ENCODE measurements at regions not wholly inside any gene's neighbourhood (a gene's known extent, or its start where the extent isn't known, plus 50 kb on each side); places are given as distances from the start of the nearest gene placed in this dataset.
A peak's percentile ranks its signal among the peaks of the same experiment; 100 is the strongest.

DNA sequence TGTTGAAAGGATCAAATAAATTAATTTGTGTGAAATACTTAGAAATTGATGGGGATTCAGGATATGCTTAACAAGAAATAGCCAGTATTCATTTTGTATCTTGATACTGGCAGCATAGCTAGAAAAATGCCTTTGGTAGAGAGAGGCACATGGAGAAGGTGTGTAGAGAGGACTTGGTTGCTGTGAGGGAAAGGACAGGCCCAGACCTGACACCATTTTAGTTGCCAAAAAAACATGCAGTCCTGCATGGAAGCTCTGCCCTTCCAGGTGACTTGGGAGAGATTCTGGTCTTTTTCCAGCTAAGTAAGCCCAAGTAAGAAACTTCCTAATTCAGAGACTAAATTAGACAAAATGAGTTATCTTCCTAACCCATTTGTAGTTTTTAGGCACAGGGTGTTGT is 335.0 kb downstream of the RFC3 start:
- Histone ChIP-seq H3K27ac (no peak overlapping the region), H3K9me3 (no peaks in the 10 kb centered on the region), H3K4me3 (no peak overlapping the region), H3K27me3 (replicated peaks in 1 of 7) (peaks cover 0 to 8% (median 0%) of the 10 kb centered on the region in 7 donors), H3K4me1 (peaks cover 0 to 10% (median 0%) of the 10 kb centered on the region in 6 donors), H3K36me3 (no peaks in the 10 kb centered on the region)
- no peak for DNase-seq
- intact Hi-C loops (cut with DNase I; ENCODE audit: low total_unique reads) = no loop called here
- TF ChIP-seq, protein P1, sequence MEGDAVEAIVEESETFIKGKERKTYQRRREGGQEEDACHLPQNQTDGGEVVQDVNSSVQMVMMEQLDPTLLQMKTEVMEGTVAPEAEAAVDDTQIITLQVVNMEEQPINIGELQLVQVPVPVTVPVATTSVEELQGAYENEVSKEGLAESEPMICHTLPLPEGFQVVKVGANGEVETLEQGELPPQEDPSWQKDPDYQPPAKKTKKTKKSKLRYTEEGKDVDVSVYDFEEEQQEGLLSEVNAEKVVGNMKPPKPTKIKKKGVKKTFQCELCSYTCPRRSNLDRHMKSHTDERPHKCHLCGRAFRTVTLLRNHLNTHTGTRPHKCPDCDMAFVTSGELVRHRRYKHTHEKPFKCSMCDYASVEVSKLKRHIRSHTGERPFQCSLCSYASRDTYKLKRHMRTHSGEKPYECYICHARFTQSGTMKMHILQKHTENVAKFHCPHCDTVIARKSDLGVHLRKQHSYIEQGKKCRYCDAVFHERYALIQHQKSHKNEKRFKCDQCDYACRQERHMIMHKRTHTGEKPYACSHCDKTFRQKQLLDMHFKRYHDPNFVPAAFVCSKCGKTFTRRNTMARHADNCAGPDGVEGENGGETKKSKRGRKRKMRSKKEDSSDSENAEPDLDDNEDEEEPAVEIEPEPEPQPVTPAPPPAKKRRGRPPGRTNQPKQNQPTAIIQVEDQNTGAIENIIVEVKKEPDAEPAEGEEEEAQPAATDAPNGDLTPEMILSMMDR (IDR thresholded peaks at IDR 0.05 in 8 of 11, conservative IDR thresholded peaks at IDR 0.05 in 3 of 11) = no peak
- TF ChIP-seq POLR2A (IDR thresholded peaks at IDR 0.05) (no peak), POLR2AphosphoS5 (IDR thresholded peaks at IDR 0.05) (no peak)

DNA sequence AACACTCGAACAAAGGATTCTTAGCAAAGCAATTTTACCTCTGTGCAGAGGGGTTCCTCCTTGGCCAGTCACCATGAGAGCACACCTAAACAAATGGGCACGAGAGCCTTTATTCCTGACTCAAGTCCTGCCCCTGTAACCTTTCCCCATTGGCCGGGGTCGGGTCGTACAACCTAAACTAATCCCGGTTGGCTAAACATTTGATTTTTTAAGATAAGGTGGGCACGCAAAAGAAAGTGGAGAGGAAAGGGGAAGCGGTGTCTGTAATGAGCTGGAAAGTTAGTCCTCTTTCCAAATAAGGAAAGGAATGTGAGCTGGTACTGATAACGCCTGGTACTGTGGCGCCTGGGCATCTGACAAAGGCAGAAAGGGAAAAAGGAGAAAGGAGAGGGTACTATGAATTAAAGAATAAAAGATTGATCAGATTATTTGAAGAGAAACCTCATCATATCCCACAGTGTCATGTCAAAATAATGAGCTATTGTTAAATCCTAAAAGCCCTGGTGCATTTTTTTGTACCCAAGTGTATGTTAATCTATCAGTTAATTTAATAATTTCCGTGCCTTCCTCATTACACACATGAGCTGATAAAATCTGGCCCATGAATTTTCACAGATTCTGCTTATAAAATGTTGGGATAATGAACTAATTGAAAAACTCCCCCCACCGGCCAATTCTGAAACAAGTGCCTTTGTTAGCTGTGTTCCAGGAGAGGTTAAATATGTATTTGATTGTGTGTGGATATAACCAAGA is 335.7 kb downstream of the RFC3 start:
- intact Hi-C loops (cut with DNase I; ENCODE audit: low total_unique reads) = no loop called here
- Histone ChIP-seq H3K27ac (no peak overlapping the region), H3K9me3 (no peaks in the 10 kb centered on the region), H3K27me3 (replicated peaks in 1 of 7) (peaks cover 0 to 8% (median 0%) of the 10 kb centered on the region in 7 donors), H3K36me3 (no peaks in the 10 kb centered on the region), H3K4me1 (peaks cover 0 to 10% (median 0%) of the 10 kb centered on the region in 6 donors), H3K4me3 (no peak overlapping the region)
- DNase-seq = no peak
- WGBS, 5 donors = 78 to 86% (median 79%) methylated on average over 12 of the region's 12 CpGs
- TF ChIP-seq, protein P1 (IDR thresholded peaks at IDR 0.05 in 8 of 11, conservative IDR thresholded peaks at IDR 0.05 in 3 of 11) = no peak
- TF ChIP-seq POLR2AphosphoS5 (IDR thresholded peaks at IDR 0.05) (no peak), POLR2A (IDR thresholded peaks at IDR 0.05) (no peak)

DNA sequence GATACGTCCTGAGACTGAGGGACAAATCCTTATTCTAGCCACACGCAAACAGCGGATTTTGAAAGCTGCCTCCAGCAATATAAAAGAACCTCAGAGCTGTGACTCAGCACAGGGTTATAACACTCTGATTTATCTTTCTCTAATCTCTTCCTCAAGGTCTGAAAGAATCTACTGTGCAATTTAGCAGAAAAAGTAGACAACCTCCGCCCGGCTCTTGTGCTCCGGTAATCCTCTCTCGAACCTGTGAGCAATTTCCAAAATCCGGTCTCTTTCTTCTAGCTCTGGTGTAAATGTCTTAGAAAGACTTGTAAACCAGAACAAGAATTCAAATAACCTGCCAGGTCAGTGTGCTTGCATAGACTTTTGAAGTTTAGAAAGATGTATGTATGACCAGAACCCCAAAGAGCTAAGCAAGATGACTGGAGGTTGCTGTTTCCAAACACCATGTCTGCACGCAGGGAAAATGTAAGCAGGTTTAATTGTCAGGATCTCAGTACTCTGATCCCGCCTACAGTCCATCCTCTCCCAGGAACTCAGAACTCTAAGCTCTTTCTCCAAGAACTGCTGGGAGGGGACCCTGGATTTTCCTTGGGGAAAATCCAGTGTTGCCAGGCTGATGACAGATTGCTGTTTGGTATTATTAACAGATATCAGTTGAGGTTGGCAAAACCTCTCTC is 338.1 kb downstream of the RFC3 start:
- Histone ChIP-seq H3K36me3 (no peaks in the 10 kb centered on the region), H3K27me3 (replicated peaks in 1 of 7) (peaks cover 0 to 8% (median 0%) of the 10 kb centered on the region in 7 donors), H3K9me3 (no peaks in the 10 kb centered on the region), H3K27ac (no peak overlapping the region), H3K4me3 (no peak overlapping the region), H3K4me1 (peaks cover 0 to 10% (median 0%) of the 10 kb centered on the region in 6 donors)
- intact Hi-C loops (cut with DNase I; ENCODE audit: low total_unique reads) = no loop called here
- no peak for DNase-seq
- 51 to 68% (median 60%) methylated on average over 10 of the region's 10 CpGs for WGBS, 5 donors
- TF ChIP-seq POLR2A (IDR thresholded peaks at IDR 0.05) = no peak
- TF ChIP-seq, protein P1 (IDR thresholded peaks at IDR 0.05 in 8 of 11, conservative IDR thresholded peaks at IDR 0.05 in 3 of 11) = no peak
- no peak for TF ChIP-seq POLR2AphosphoS5 (IDR thresholded peaks at IDR 0.05)

DNA sequence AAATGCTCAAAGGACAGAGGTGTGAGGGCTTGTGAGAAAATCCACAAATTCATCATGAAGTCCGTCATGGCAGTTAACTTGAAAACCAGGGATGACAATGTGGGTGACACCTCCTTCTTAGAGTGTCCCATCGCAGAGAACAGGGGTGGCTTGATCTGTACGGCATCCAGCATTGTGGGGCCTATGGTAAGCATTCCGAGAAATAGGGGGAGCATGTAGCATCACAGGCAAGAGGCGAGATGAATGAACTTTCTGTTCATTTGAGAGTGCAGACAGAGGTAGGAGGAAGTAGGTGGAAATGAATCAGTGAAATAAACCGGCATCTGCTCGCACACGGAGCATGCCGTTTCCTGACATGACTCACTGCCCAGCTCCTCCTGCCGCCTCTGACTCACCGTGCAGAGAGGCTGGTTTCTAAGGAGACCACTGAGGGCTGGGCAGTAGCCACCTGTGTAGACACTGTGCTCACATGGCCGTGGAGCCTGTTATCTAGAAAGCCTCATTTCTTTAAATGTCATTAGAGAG is 339.0 kb downstream of the RFC3 start:
- intact Hi-C loops (cut with DNase I; ENCODE audit: low total_unique reads) = no loop called here
- Histone ChIP-seq H3K36me3 (no peaks in the 10 kb centered on the region), H3K4me3 (no peak overlapping the region), H3K9me3 (no peaks in the 10 kb centered on the region), H3K27me3 (replicated peaks in 1 of 7) (peaks cover 0 to 8% (median 0%) of the 10 kb centered on the region in 7 donors), H3K27ac (no peak overlapping the region), H3K4me1 (peaks cover 0 to 10% (median 0%) of the 10 kb centered on the region in 6 donors)
- TF ChIP-seq, protein P1 (IDR thresholded peaks at IDR 0.05 in 8 of 11, conservative IDR thresholded peaks at IDR 0.05 in 3 of 11) = no peak
- TF ChIP-seq POLR2AphosphoS5 (IDR thresholded peaks at IDR 0.05) (peak in 1 of 3 donors; percentile 42), POLR2A (IDR thresholded peaks at IDR 0.05) (no peak)
- 10 to 13% (median 11%) methylated on average over 12 of the region's 12 CpGs for WGBS, 5 donors
- DNase-seq = peak; percentile 67

Data from spleen (tissue), 11 donors.